ENCODE measurements at regions not wholly inside any gene's neighbourhood (a gene's known extent, or its start where the extent isn't known, plus 50 kb on each side); places are given as distances from the start of the nearest gene placed in this dataset.
"Not testable (repeated sequence)": the region's sequence is repeated elsewhere in the genome, so short reads cannot be mapped to it uniquely, and the experiment has no call there.

DNA sequence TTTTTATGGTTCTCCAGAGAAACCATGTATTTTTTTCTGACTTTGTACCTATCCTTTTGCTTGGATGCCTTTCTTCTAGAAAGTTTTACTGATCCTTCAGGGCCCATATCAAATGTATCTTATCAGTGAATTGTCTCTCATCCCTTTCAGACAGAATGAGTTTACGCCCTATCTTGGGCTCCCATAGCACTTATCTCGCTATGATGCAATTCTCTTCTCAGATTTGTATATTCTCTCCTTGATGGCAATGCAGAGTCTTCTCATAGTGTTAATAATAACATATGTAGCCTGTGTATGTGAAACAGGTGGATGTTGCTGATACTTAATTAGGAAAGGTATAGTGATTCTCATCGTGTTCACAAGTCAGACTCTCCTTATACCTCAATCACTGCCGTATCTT, 336.2 kb downstream of the UTRN start:
- no peak for TF ChIP-seq JUND (IDR thresholded peaks at IDR 0.05; ENCODE audit: low read depth)
- DNase-seq (ENCODE audit: low read depth in 1 of 2, low spot score in 1 of 2), result no peak
- in situ Hi-C loops (cut with HindIII; ENCODE audit: low pct_unique_long_range_greater_than_20kb, low sequenced_read_pairs), result no loop called here

GRCh38 chr6:144624246-144624645, 339.1 kb downstream of the UTRN start:
- in situ Hi-C loops (cut with HindIII; ENCODE audit: low pct_unique_long_range_greater_than_20kb, low sequenced_read_pairs), result no loop called here
- no peak for TF ChIP-seq JUND (IDR thresholded peaks at IDR 0.05; ENCODE audit: low read depth)
- DNase-seq (ENCODE audit: low read depth in 1 of 2, low spot score in 1 of 2), result no peak

- no peak for DNase-seq (ENCODE audit: low read depth in 1 of 2, low spot score in 1 of 2)
- in situ Hi-C loops (cut with HindIII; ENCODE audit: low pct_unique_long_range_greater_than_20kb, low sequenced_read_pairs), result no loop called here
- no peak for TF ChIP-seq JUND (IDR thresholded peaks at IDR 0.05; ENCODE audit: low read depth)
These were observed 339.6 kb downstream of the UTRN start for GRCh38 chr6:144624716-144625115.

GRCh38 chr6:144630857-144631256, 345.7 kb downstream of the UTRN start:
- DNase-seq (ENCODE audit: low read depth in 1 of 2, low spot score in 1 of 2), result no peak
- in situ Hi-C loops (cut with HindIII; ENCODE audit: low pct_unique_long_range_greater_than_20kb, low sequenced_read_pairs), result no loop called here
- TF ChIP-seq JUND (IDR thresholded peaks at IDR 0.05; ENCODE audit: low read depth), result no peak

GRCh38 chr6:144632266-144632665, 347.1 kb downstream of the UTRN start:
- no peak for DNase-seq (ENCODE audit: low read depth in 1 of 2, low spot score in 1 of 2)
- no peak for TF ChIP-seq JUND (IDR thresholded peaks at IDR 0.05; ENCODE audit: low read depth)
- in situ Hi-C loops (cut with HindIII; ENCODE audit: low pct_unique_long_range_greater_than_20kb, low sequenced_read_pairs), result no loop called here

DNA sequence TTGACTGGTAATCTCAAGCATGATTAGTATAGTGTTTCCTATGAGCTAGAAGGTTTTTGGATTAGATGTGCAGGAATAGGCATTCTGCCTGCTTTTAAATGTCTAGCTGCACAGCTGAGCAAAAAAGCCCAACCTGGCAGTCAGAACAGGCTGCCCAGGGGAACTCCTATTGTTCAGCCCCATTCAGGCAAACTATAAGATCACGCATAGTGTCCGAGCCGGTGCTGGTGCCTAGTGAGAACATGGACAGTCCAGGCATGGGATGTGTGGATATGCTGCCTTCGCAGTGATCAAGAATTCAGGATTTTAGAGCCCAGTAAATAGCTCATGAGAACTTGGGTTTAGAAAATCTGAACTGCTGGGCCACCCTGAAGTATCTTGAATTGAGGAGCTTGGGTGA, 348.8 kb downstream of the UTRN start:
- in situ Hi-C loops (cut with HindIII; ENCODE audit: low pct_unique_long_range_greater_than_20kb, low sequenced_read_pairs), result no loop called here
- no peak for TF ChIP-seq JUND (IDR thresholded peaks at IDR 0.05; ENCODE audit: low read depth)
- no peak for DNase-seq (ENCODE audit: low read depth in 1 of 2, low spot score in 1 of 2)

- no peak for DNase-seq (ENCODE audit: low read depth in 1 of 2, low spot score in 1 of 2)
- in situ Hi-C loops (cut with HindIII; ENCODE audit: low pct_unique_long_range_greater_than_20kb, low sequenced_read_pairs), result no loop called here
- TF ChIP-seq JUND (IDR thresholded peaks at IDR 0.05; ENCODE audit: low read depth), result no peak
These were observed 349.2 kb downstream of the UTRN start for GRCh38 chr6:144634371-144634770.

- TF ChIP-seq JUND (IDR thresholded peaks at IDR 0.05; ENCODE audit: low read depth), result no peak
- DNase-seq (ENCODE audit: low read depth in 1 of 2, low spot score in 1 of 2), result no peak
- in situ Hi-C loops (cut with HindIII; ENCODE audit: low pct_unique_long_range_greater_than_20kb, low sequenced_read_pairs), result no loop called here
These were observed 349.9 kb downstream of the UTRN start for GRCh38 chr6:144635051-144635450.

GRCh38 chr6:144636025-144636424, 350.9 kb downstream of the UTRN start:
- DNase-seq (ENCODE audit: low read depth in 1 of 2, low spot score in 1 of 2); in situ Hi-C loops (cut with HindIII; ENCODE audit: low pct_unique_long_range_greater_than_20kb, low sequenced_read_pairs): not testable (repeated sequence)

DNA sequence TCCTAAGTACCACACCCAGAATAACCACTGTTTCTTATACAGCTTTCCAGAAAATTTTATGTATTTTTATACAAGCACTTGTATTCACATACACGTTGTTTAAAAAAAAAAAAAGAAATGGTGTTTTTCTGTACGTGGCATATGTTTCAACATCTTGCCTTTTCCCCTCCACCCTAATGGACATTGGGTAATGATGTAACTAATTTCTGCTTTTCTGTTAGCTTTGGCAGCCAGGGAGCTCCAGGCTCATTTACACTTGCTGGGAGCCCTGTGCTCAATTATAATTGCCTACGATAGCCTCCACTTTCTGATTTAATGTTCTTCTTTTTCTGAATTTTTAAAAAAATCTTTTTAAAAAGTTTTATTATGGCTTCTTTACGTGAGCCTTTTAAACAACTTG, 352.4 kb downstream of the UTRN start:
- TF ChIP-seq JUND (IDR thresholded peaks at IDR 0.05; ENCODE audit: low read depth), result no peak
- DNase-seq (ENCODE audit: low read depth in 1 of 2, low spot score in 1 of 2), result no peak
- in situ Hi-C loops (cut with HindIII; ENCODE audit: low pct_unique_long_range_greater_than_20kb, low sequenced_read_pairs), result no loop called here

- in situ Hi-C loops (cut with HindIII; ENCODE audit: low pct_unique_long_range_greater_than_20kb, low sequenced_read_pairs), result no loop called here
- no peak for DNase-seq (ENCODE audit: low read depth in 1 of 2, low spot score in 1 of 2)
- TF ChIP-seq JUND (IDR thresholded peaks at IDR 0.05; ENCODE audit: low read depth), result no peak
These were observed 354.5 kb downstream of the UTRN start for GRCh38 chr6:144639654-144640053.

DNA sequence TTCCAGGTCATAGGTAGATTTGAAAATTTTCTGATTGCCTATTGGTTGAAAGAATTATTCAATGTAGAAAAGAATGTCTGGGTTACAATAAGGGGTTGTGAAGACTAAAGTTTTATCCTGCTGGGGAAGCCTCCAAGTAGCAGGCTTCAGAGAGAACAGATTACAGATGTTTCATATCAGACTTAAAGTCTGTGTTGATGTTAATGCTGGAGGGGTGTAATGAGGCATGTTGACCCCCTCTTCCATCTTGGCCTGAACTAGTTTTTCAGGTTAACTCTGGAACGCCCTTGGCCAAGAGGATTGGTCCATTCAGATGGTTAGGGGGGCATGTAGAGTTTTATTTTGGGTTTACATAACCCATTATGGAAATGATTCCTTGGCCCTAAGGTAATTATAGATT, 356.2 kb downstream of the UTRN start:
- no peak for TF ChIP-seq JUND (IDR thresholded peaks at IDR 0.05; ENCODE audit: low read depth)
- no peak for DNase-seq (ENCODE audit: low read depth in 1 of 2, low spot score in 1 of 2)
- in situ Hi-C loops (cut with HindIII; ENCODE audit: low pct_unique_long_range_greater_than_20kb, low sequenced_read_pairs), result no loop called here

DNA sequence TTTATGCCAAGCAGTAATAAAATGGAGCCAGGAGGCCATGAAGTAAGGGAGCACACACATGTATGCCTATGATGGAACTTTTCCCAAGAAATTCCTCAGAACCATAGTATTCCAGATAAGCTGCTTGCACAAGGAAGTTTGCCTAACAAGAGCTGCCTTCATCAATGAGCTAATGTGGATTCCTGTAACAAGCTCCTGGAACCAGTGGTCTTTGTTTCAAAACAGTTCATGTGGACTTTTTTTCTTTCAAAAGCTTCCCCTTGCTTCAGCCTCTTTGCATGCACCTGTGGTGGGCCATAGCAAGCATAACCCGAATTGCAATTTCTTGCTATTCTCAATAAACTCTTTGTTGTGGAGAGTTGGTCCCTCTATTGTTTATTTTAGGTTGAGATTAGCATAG, 359.6 kb downstream of the UTRN start:
- in situ Hi-C loops (cut with HindIII; ENCODE audit: low pct_unique_long_range_greater_than_20kb, low sequenced_read_pairs), result no loop called here
- TF ChIP-seq JUND (IDR thresholded peaks at IDR 0.05; ENCODE audit: low read depth), result no peak
- DNase-seq (ENCODE audit: low read depth in 1 of 2, low spot score in 1 of 2), result no peak

DNA sequence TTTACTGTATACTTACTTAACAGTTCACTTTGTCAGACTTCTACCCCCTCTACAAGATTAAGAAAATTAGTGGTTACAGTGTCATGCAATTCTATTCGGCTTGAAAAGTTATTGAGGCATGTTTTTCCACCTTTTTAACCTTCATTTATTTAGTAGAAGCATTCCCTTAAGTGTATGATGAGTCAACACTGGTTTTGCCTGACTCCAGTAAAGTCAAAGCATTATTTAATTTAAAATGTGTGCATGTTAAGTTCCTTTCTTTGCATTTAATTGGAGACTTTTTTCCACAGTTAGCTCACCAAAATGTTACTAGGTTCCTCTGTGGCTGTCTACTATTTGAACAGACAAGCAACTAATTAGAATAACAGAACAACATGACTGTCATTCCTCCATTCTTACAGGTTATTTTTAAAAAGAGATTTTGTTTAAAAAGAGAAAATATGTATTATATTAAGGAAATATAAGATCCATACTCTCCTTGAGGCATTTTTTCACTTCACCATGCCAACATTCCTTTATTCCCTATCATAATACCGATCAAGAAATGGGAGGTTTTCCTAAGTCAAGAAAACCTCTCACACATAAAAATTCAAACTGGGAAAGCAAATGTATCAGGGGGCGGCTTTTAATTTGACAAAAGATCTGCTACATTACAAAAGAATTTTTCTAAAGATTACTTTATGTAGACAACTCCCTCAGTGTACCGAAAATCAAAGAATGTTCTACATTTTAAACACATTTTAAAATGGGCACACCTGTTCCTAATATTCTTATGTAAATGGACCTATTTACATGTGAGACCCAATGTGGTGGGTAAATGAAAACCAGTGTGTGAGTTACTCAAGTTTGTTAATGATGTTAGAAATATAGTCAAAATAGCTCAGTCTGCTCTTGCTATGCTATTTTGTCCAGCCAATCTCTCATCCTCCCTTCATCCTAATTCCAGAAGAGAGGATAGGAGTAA, 361.2 kb downstream of the UTRN start:
- DNase-seq (ENCODE audit: low read depth in 1 of 2, low spot score in 1 of 2), result peak in 1 of 2 experiments; percentile 44

More for the DNA sequence above, 361.2 kb downstream of the UTRN start:
- TF ChIP-seq JUND (IDR thresholded peaks at IDR 0.05; ENCODE audit: low read depth), result no peak
- in situ Hi-C loops (cut with HindIII; ENCODE audit: low pct_unique_long_range_greater_than_20kb, low sequenced_read_pairs), result no loop called here

Measured in T47D (cell line).